ENCODE measurements at regions not wholly inside any gene's neighbourhood (a gene's known extent, or its start where the extent isn't known, plus 50 kb on each side); places are given as distances from the start of the nearest gene placed in this dataset.

- Histone ChIP-seq H3K79me2 (ENCODE audit: control insufficient read depth in 1 of 2, insufficient read depth in 2 of 2, low read length in 2 of 2) (no peaks in the 10 kb centered on the region), H3K4ac (replicated peaks; ENCODE audit: insufficient read length, low read depth, low read length) (no peak overlapping the region), H3K36me3 (ENCODE audit: control insufficient read depth in 2 of 4, insufficient read depth in 4 of 4, low read length in 3 of 4) (no peaks in the 10 kb centered on the region; a peak in 1 of 8 replicates), H3K4me1 (replicated peaks in 1 of 4; ENCODE audit: control insufficient read depth in 3 of 4, insufficient read depth in 4 of 4, low read length in 3 of 4) (peaks cover 4 to 9% (median 6%) of the 10 kb centered on the region in 4 experiments; a peak in 6 of 7 replicates), H3K23me2 (ENCODE audit: low read depth, low read length) (no peaks in the 10 kb centered on the region), H3K4me2 (ENCODE audit: insufficient read depth in 1 of 2, low read depth in 2 of 2, low read length in 2 of 2) (peak overlapping the region; percentile 15 to 21; a peak in 2 of 4 replicates), H4K20me1 (replicated peaks in 1 of 2; ENCODE audit: control insufficient read depth in 1 of 2, insufficient read depth in 2 of 2, low read length in 2 of 2) (no peaks in the 10 kb centered on the region), H3K18ac (ENCODE audit: extremely low read depth, low read length) (peak overlapping the region; percentile 3; the same call in 1 of the 2 replicates), H3K9me3 (ENCODE audit: insufficient read depth in 2 of 2, low read depth in 1 of 2, low read length in 1 of 2) (peaks cover 3 to 11% of the 10 kb centered on the region in 2 experiments; a peak in 2 of 4 replicates), H4K5ac (ENCODE audit: insufficient read length, low read depth, low read length) (peak overlapping the region; percentile 87), H3K23ac (ENCODE audit: insufficient read length) (no peak overlapping the region), H3K27me3 (replicated peaks in 1 of 4; ENCODE audit: control insufficient read depth in 3 of 4, extremely low read depth in 1 of 4, insufficient read depth in 3 of 4, low read length in 3 of 4) (no peaks in the 10 kb centered on the region), H2BK15ac (ENCODE audit: low read length) (no peak overlapping the region), H3K56ac (replicated peaks; ENCODE audit: insufficient read length, low read depth, low read length) (no peak overlapping the region), H4K91ac (replicated peaks; ENCODE audit: insufficient read length, low read length) (peak overlapping the region; percentile 79), H2BK20ac (ENCODE audit: low read length) (peak overlapping the region; percentile 16; the same call in 1 of the 2 replicates), H2BK120ac (replicated peaks; ENCODE audit: low read depth, low read length) (peak overlapping the region; percentile 58), H3K4me3 (ENCODE audit: extremely low read depth in 1 of 4, insufficient read depth in 2 of 4, low read depth in 3 of 4, low read length in 4 of 4) (peak overlapping the region in 1 of 4 experiments; percentile 12; a peak in 1 of 8 replicates), H3K14ac (ENCODE audit: insufficient read length) (no peak overlapping the region), H2BK5ac (ENCODE audit: low read depth, low read length) (peak overlapping the region; percentile 63; the same call in 1 of the 2 replicates), H2AK5ac (ENCODE audit: low read depth, low read length) (no peak overlapping the region), H3K79me1 (ENCODE audit: low read depth, low read length) (no peaks in the 10 kb centered on the region), H4K8ac (ENCODE audit: extremely low read depth, insufficient read depth, low read length) (no peak overlapping the region), H3K27ac (ENCODE audit: low read depth, low read length) (peak overlapping the region; percentile 68; the same call in 1 of the 2 replicates), H3K9ac (replicated peaks in 1 of 4; ENCODE audit: extremely low read depth in 1 of 4, low read depth in 3 of 4, low read length in 3 of 4) (no peak overlapping the region; a peak in 1 of 7 replicates), H2BK12ac (ENCODE audit: low read depth, low read length) (peak overlapping the region; percentile 45; the same call in 1 of the 2 replicates), H2AFZ (ENCODE audit: low read length) (no peak overlapping the region)
- DNase-seq (ENCODE audit: low read depth in 1 of 2, low spot score in 2 of 2): no peak
- ChIA-PET POLR2A (ENCODE audit: partially characterized antibody) (no interaction called here), CTCF (ENCODE audit: partially characterized antibody) (interaction anchor here (1.3 kb wide), 1 partner anchor 29 kb away, joined by 3 read pairs; no protein-coding TSS in a partner anchor)
- FAIRE-seq: no peak
- WGBS, 2 experiments (ENCODE audit: extremely low coverage in 1 of 2, insufficient coverage in 1 of 2, insufficient read length in 1 of 2, insufficient replicate concordance in 2 of 2, low coverage in 1 of 2, low lambda C conversion rate in 2 of 2, missing lambda C conversion rate in 1 of 2): 59% methylated on average over 3 of the region's 3 CpGs; no CpG with 5 or more reads in 1 of the 2 experiments
- TF ChIP-seq CTCF (IDR thresholded peaks at IDR 0.05; ENCODE audit: control extremely low read depth in 1 of 3, insufficient read depth in 1 of 3, low read depth in 1 of 3, low read length in 3 of 3) (no peak), SIX5 (IDR thresholded peaks at IDR 0.05; ENCODE audit: low read depth, low read length) (no peak), ATF2 (IDR thresholded peaks at IDR 0.05; ENCODE audit: low read length) (no peak), YY1 (IDR thresholded peaks at IDR 0.05; ENCODE audit: low read depth, low read length) (no peak), E2F6 (IDR thresholded peaks at IDR 0.05) (no peak), NANOG (IDR thresholded peaks at IDR 0.05; ENCODE audit: insufficient read depth, low read depth, low read length, poor library complexity, severe bottlenecking) (no peak), BACH1 (IDR thresholded peaks at IDR 0.05; ENCODE audit: low read length) (no peak), TBP (IDR thresholded peaks at IDR 0.05; ENCODE audit: low read depth, low read length) (no peak), GTF2F1 (IDR thresholded peaks at IDR 0.05; ENCODE audit: borderline replicate concordance, low read depth, low read length) (no peak)
These were observed 1060.7 kb upstream of the GHITM start for GRCh38 chr10:83078645-83079044.
